HepG2 (cell line): ENCODE measurements at regions not wholly inside any gene's neighbourhood (a gene's known extent, or its start where the extent isn't known, plus 50 kb on each side); places are given as distances from the start of the nearest gene placed in this dataset.

Experiments
- TF ChIP-seq, protein P1 (sequence below): sonication (generic); formaldehyde crosslinking; IDR thresholded peaks from 2 replicates; pipeline ENCODE4 v1.5.0; 2020; ENCODE audit warnings: mild to moderate bottlenecking, missing genetic modification reagents, moderate library complexity
- TF ChIP-seq, protein P2 (sequence below): sonication (generic); formaldehyde crosslinking; conservative IDR thresholded peaks from 2 replicates; pipeline ENCODE4 v1.4.0; 2020; ENCODE audit warnings: mild to moderate bottlenecking, missing genetic modification reagents, moderate library complexity

DNA sequence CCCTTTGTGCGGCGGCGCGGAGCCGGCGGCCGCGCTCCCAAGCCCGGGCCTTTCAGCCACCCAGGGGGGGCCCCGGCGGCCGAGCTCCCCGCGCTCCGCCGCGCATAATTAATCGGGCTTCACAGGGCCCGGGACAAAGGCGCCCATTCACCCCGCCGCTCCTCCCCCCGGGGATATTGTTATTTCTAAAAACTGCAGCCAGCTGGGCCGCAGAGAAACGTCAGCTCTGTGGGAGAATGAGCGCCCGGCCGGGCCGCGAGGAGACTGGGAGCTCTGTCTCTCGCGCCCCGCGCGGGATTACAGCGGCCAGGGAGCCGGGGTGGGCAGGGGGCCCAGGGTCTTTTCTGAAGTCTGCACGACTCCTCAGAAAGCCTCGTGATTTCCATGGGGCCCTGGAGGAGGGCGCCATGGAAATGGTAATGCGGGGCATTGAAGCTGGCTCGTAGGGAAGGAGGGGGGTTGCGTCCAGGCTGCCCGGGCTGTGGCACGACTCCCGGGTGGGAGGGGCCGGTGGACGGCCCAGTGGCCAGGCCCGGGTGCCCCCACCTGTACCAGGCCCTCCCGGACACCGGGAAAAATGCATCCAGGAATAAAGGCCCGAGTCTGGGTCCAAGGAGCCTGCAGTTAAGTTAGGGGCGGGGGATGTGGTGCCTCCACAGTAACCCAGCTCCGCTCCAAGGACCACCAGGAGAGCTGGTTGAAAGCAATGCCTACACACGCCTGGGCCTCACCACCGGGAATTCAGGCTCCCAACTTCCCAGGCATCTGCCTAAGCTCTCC is 125.3 kb downstream of the ZFP36L2 start:
- TF ChIP-seq, protein P1, sequence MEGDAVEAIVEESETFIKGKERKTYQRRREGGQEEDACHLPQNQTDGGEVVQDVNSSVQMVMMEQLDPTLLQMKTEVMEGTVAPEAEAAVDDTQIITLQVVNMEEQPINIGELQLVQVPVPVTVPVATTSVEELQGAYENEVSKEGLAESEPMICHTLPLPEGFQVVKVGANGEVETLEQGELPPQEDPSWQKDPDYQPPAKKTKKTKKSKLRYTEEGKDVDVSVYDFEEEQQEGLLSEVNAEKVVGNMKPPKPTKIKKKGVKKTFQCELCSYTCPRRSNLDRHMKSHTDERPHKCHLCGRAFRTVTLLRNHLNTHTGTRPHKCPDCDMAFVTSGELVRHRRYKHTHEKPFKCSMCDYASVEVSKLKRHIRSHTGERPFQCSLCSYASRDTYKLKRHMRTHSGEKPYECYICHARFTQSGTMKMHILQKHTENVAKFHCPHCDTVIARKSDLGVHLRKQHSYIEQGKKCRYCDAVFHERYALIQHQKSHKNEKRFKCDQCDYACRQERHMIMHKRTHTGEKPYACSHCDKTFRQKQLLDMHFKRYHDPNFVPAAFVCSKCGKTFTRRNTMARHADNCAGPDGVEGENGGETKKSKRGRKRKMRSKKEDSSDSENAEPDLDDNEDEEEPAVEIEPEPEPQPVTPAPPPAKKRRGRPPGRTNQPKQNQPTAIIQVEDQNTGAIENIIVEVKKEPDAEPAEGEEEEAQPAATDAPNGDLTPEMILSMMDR, result no peak
- TF ChIP-seq, protein P2, sequence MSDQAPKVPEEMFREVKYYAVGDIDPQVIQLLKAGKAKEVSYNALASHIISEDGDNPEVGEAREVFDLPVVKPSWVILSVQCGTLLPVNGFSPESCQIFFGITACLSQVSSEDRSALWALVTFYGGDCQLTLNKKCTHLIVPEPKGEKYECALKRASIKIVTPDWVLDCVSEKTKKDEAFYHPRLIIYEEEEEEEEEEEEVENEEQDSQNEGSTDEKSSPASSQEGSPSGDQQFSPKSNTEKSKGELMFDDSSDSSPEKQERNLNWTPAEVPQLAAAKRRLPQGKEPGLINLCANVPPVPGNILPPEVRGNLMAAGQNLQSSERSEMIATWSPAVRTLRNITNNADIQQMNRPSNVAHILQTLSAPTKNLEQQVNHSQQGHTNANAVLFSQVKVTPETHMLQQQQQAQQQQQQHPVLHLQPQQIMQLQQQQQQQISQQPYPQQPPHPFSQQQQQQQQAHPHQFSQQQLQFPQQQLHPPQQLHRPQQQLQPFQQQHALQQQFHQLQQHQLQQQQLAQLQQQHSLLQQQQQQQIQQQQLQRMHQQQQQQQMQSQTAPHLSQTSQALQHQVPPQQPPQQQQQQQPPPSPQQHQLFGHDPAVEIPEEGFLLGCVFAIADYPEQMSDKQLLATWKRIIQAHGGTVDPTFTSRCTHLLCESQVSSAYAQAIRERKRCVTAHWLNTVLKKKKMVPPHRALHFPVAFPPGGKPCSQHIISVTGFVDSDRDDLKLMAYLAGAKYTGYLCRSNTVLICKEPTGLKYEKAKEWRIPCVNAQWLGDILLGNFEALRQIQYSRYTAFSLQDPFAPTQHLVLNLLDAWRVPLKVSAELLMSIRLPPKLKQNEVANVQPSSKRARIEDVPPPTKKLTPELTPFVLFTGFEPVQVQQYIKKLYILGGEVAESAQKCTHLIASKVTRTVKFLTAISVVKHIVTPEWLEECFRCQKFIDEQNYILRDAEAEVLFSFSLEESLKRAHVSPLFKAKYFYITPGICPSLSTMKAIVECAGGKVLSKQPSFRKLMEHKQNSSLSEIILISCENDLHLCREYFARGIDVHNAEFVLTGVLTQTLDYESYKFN (CRISPR knock-in tag), result no peak
